ENCODE measurements at regions not wholly inside any gene's neighbourhood (a gene's known extent, or its start where the extent isn't known, plus 50 kb on each side); places are given as distances from the start of the nearest gene placed in this dataset.

GRCh38 chr4:83851261-83852084 lies 315.6 kb downstream of the GPAT3 start:
- no peaks in the 10 kb centered on the region for H3K9me3 ChIP-seq (ENCODE audit: control insufficient read depth in 4 of 4, low read length in 3 of 4)
- H3K9ac ChIP-seq (ENCODE audit: low read depth in 1 of 2, low read length in 2 of 2): no peak overlapping the region
- peaks cover 0 to 3% (median 0%) of the 10 kb centered on the region in 4 donors for H3K27me3 ChIP-seq (ENCODE audit: control insufficient read depth in 4 of 4, insufficient read depth in 4 of 4, low read length in 3 of 4)
- no peak overlapping the region for H3K27ac ChIP-seq (ENCODE audit: low read depth in 1 of 2, low read length in 2 of 2)
- DNase-seq (ENCODE audit: low spot score): no peak
- TF ChIP-seq RAD21 (IDR thresholded peaks at IDR 0.05): no peak
- TF ChIP-seq REST (IDR thresholded peaks at IDR 0.05): no peak
- TF ChIP-seq FOXA2 (IDR thresholded peaks at IDR 0.05): no peak
- TF ChIP-seq ZBTB33 (IDR thresholded peaks at IDR 0.05): no peak
- TF ChIP-seq JUND (IDR thresholded peaks at IDR 0.05): no peak
- TF ChIP-seq ATF3 (IDR thresholded peaks at IDR 0.05): no peak
- no peak for TF ChIP-seq NR2F2 (IDR thresholded peaks at IDR 0.05)
- TF ChIP-seq TAF1 (conservative IDR thresholded peaks at IDR 0.05): no peak
- no peak for TF ChIP-seq MAX (IDR thresholded peaks at IDR 0.05)
- no peak for TF ChIP-seq YY1 (IDR thresholded peaks at IDR 0.05)
- TF ChIP-seq RXRA (IDR thresholded peaks at IDR 0.05): no peak
- TF ChIP-seq CTCF (IDR thresholded peaks at IDR 0.05; ENCODE audit: low read depth, low read length, missing input control): no peak
- no peak for TF ChIP-seq GABPA (IDR thresholded peaks at IDR 0.05 in 1 of 2, conservative IDR thresholded peaks at IDR 0.05 in 1 of 2)
- 51% methylated on average over 10 of the region's 10 CpGs for WGBS
- H3K4me1 ChIP-seq (ENCODE audit: control insufficient read depth in 4 of 4, insufficient read depth in 4 of 4, low read length in 3 of 4): no peaks in the 10 kb centered on the region
- H3K36me3 ChIP-seq (ENCODE audit: control insufficient read depth in 4 of 4, insufficient read depth in 3 of 4, low read depth in 1 of 4, low read length in 3 of 4): no peaks in the 10 kb centered on the region
- H3K4me3 ChIP-seq (ENCODE audit: low read depth in 1 of 3, low read length in 3 of 3): no peak overlapping the region

GRCh38 chr4:83850435-83850834 lies 314.5 kb downstream of the GPAT3 start:
- Histone ChIP-seq H3K27me3 (ENCODE audit: control insufficient read depth in 4 of 4, insufficient read depth in 4 of 4, low read length in 3 of 4) (peaks cover 0 to 3% (median 0%) of the 10 kb centered on the region in 4 donors), H3K4me1 (ENCODE audit: control insufficient read depth in 4 of 4, insufficient read depth in 4 of 4, low read length in 3 of 4) (no peaks in the 10 kb centered on the region), H3K9ac (ENCODE audit: low read depth in 1 of 2, low read length in 2 of 2) (no peak overlapping the region), H3K4me3 (ENCODE audit: low read depth in 1 of 3, low read length in 3 of 3) (no peak overlapping the region), H3K9me3 (ENCODE audit: control insufficient read depth in 4 of 4, low read length in 3 of 4) (no peaks in the 10 kb centered on the region), H3K36me3 (ENCODE audit: control insufficient read depth in 4 of 4, insufficient read depth in 3 of 4, low read depth in 1 of 4, low read length in 3 of 4) (no peaks in the 10 kb centered on the region), H3K27ac (ENCODE audit: low read depth in 1 of 2, low read length in 2 of 2) (no peak overlapping the region)
- 80% methylated on average over 6 of the region's 6 CpGs for WGBS
- DNase-seq (ENCODE audit: low spot score): no peak
- TF ChIP-seq CTCF (IDR thresholded peaks at IDR 0.05; ENCODE audit: low read depth, low read length, missing input control) (no peak), RXRA (IDR thresholded peaks at IDR 0.05) (no peak), YY1 (IDR thresholded peaks at IDR 0.05) (no peak), SP1 (IDR thresholded peaks at IDR 0.05) (no peak), HNF4G (IDR thresholded peaks at IDR 0.05) (no peak), GABPA (IDR thresholded peaks at IDR 0.05 in 1 of 2, conservative IDR thresholded peaks at IDR 0.05 in 1 of 2) (no peak), REST (IDR thresholded peaks at IDR 0.05) (no peak), NR2F2 (IDR thresholded peaks at IDR 0.05) (no peak)
